Keratinocyte (primary cell): ENCODE measurements at regions not wholly inside any gene's neighbourhood (a gene's known extent, or its start where the extent isn't known, plus 50 kb on each side); places are given as distances from the start of the nearest gene placed in this dataset.

Experiments used
- DNase-seq: peaks from one replicate; pipeline ENCODE4 v3.0.0-alpha.2; 2011; ENCODE audit warnings: low read depth, missing footprints, low spot score
- FAIRE-seq: peaks from 2 replicates; lab custom pipeline; 2011; peaks lifted over from hg19 to GRCh38; lab: Jason Lieb, UNC
- H2AFZ ChIP-seq: 2 replicates; pipeline ENCODE4 v1.6.0; 2012; ENCODE audit warnings: low read length, control low read depth, inconsistent platforms; ENCODE audit not compliant: control insufficient read depth
- H3K27ac ChIP-seq: 2 replicates; pipeline ENCODE4 v1.5.1; 2011; ENCODE audit warnings: low read length; ENCODE audit not compliant: control insufficient read depth, insufficient read depth
- H3K27me3 ChIP-seq: 3 replicates; pipeline ENCODE4 v1.6.0; 2011; ENCODE audit warnings: low read length; ENCODE audit not compliant: control insufficient read depth, insufficient read depth; ENCODE audit errors: extremely low read depth
- H3K36me3 ChIP-seq, 2 experiments: 2 replicates in 1 of 2; 3 replicates in 1 of 2; pipeline ENCODE4 v1.5.1; 2011; ENCODE audit warnings: low read length in 2 of 2, mild to moderate bottlenecking in 1 of 2; ENCODE audit not compliant: control insufficient read depth in 2 of 2, insufficient read depth in 2 of 2; ENCODE audit errors: extremely low read depth in 1 of 2
- H3K4me1 ChIP-seq: 3 replicates; pipeline ENCODE4 v1.5.1; 2011; ENCODE audit warnings: low read length; ENCODE audit not compliant: control insufficient read depth, insufficient read depth; ENCODE audit errors: extremely low read depth
- H3K4me2 ChIP-seq: 3 replicates; pipeline ENCODE4 v1.6.0; 2011; ENCODE audit warnings: low read depth, low read length; ENCODE audit not compliant: control insufficient read depth, insufficient read depth; ENCODE audit errors: extremely low read depth
- H3K4me3 ChIP-seq, 3 experiments: fragments of 200-600 bp in 1 of 3; sonication (generic) in 1 of 3; 2 replicates in 2 of 3; 3 replicates in 1 of 3; pipeline ENCODE4 v1.5.1; 2011 to 2016; ENCODE audit warnings: low read length in 3 of 3, mild to moderate bottlenecking in 3 of 3, control low read depth in 2 of 3, inconsistent platforms in 1 of 3, low read depth in 1 of 3, mixed read lengths in 1 of 3, mixed run types in 1 of 3, moderate library complexity in 1 of 3; ENCODE audit not compliant: control insufficient read depth in 2 of 3, insufficient read depth in 2 of 3; ENCODE audit errors: extremely low read depth in 1 of 3
- H3K79me2 ChIP-seq: 2 replicates; pipeline ENCODE4 v1.6.0; 2012; ENCODE audit warnings: low read length; ENCODE audit not compliant: control insufficient read depth, insufficient read depth
- H3K9ac ChIP-seq: 3 replicates; pipeline ENCODE4 v1.6.0; 2011; ENCODE audit warnings: low read length; ENCODE audit not compliant: control insufficient read depth, insufficient read depth; ENCODE audit errors: extremely low read depth
- H3K9me1 ChIP-seq: 3 replicates; pipeline ENCODE4 v1.6.0; 2011; ENCODE audit warnings: low read length; ENCODE audit not compliant: control insufficient read depth, insufficient read depth; ENCODE audit errors: extremely low read depth
- H3K9me3 ChIP-seq: 2 replicates; pipeline ENCODE4 v1.5.1; 2012; ENCODE audit warnings: low read depth, low read length; ENCODE audit not compliant: control insufficient read depth
- H4K20me1 ChIP-seq: 3 replicates; pipeline ENCODE4 v1.6.0; 2011; ENCODE audit warnings: low read length; ENCODE audit not compliant: control insufficient read depth, insufficient read depth; ENCODE audit errors: extremely low read depth
- EZH2 ChIP-seq: IDR thresholded peaks from one replicate; pipeline ENCODE4 v1.6.1; 2012; ENCODE audit warnings: inconsistent platforms, mild to moderate bottlenecking, low read length, moderate library complexity
- dilution Hi-C: fragments of 300-500 bp; cut with MboI; formaldehyde crosslinking; loops from one replicate; pipeline ENCODE4 v1.7.0; 2020; ENCODE audit warnings: low sequenced_read_pairs; ENCODE audit not compliant: extremely low pct_ligation_motif_present
- TF ChIP-seq, protein P1 (sequence below), 3 experiments: IDR thresholded peaks in 1 of 3; conservative IDR thresholded peaks in 1 of 3; optimal IDR thresholded peaks in 1 of 3; 2 replicates in 2 of 3; 3 replicates in 1 of 3; pipeline versions ENCODE3 to v1.5.1; 2011; ENCODE audit warnings: low read length in 3 of 3, mild to moderate bottlenecking in 3 of 3, moderate library complexity in 2 of 3, control low read depth in 1 of 3, inconsistent platforms in 1 of 3; ENCODE audit not compliant: insufficient read depth in 2 of 3; ENCODE audit errors: extremely low read depth in 1 of 3

DNA sequence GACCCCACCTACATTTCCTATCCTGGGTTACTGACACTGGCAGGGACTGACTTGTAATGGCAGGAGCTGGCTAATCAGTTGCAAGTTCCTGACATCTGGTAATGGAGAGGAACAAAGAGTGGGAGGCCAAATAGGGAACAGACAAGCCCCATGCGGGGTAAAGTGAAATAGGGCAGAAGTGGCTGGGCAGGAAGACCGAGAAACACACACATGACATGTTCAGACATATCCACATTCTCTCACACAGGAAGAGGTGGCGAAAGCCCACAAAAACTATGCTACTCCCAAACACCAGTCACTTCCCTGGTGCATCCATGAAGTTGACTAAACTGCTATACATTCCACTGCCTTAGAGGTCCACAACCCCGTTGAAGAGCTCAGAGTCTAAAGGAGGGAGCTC lies 394.1 kb upstream of the TBL1XR1 start:
- no peak for TF ChIP-seq EZH2
- TF ChIP-seq, protein P1, sequence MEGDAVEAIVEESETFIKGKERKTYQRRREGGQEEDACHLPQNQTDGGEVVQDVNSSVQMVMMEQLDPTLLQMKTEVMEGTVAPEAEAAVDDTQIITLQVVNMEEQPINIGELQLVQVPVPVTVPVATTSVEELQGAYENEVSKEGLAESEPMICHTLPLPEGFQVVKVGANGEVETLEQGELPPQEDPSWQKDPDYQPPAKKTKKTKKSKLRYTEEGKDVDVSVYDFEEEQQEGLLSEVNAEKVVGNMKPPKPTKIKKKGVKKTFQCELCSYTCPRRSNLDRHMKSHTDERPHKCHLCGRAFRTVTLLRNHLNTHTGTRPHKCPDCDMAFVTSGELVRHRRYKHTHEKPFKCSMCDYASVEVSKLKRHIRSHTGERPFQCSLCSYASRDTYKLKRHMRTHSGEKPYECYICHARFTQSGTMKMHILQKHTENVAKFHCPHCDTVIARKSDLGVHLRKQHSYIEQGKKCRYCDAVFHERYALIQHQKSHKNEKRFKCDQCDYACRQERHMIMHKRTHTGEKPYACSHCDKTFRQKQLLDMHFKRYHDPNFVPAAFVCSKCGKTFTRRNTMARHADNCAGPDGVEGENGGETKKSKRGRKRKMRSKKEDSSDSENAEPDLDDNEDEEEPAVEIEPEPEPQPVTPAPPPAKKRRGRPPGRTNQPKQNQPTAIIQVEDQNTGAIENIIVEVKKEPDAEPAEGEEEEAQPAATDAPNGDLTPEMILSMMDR (optimal IDR thresholded peaks at IDR 0.05 in 1 of 3, IDR thresholded peaks at IDR 0.05 in 1 of 3, conservative IDR thresholded peaks at IDR 0.05 in 1 of 3; ENCODE audit: extremely low read depth in 1 of 3, insufficient read depth in 2 of 3, low read length in 3 of 3), result peak in 1 of 3 experiments; percentile 1
- Histone ChIP-seq H3K27me3 (no peaks in the 10 kb centered on the region), H3K4me2 (peak overlapping the region; percentile 79), H3K9me3 (peaks cover 2% of the 10 kb centered on the region), H4K20me1 (no peaks in the 10 kb centered on the region), H3K36me3 (no peaks in the 10 kb centered on the region), H3K79me2 (no peaks in the 10 kb centered on the region), H3K4me1 (peaks cover 49% of the 10 kb centered on the region), H3K9me1 (no peaks in the 10 kb centered on the region), H3K9ac (peak overlapping the region; percentile 55), H3K27ac (peak overlapping the region; percentile 86), H3K4me3 (no peak overlapping the region), H2AFZ (peak overlapping the region; percentile 49)
- dilution Hi-C loops, result no loop called here
- FAIRE-seq (peak; percentile 99), DNase-seq (peak; percentile 81)

DNA sequence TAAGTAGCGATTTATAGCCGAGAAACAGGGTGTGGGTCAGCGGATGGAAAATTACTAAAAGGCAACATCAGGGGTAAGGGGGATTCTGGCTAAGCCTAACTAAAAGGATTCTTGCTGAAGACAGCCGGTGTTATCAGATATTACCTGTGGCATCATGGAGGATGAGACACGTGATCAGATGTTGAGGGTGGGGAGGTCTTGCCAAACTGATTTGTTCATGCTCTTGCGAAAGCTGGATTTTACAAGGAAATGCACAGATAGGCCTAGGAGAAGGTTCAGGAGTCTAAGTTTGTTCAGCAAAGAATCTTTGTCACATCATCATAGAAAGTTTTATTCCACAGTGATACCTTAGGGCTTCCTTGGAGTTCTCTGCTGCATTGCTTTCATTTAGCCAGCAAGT lies 396.8 kb upstream of the TBL1XR1 start:
- Histone ChIP-seq H2AFZ (peak overlapping the region; percentile 37), H4K20me1 (no peaks in the 10 kb centered on the region), H3K4me1 (peaks cover 74% of the 10 kb centered on the region), H3K4me3 (no peak overlapping the region), H3K9me3 (no peaks in the 10 kb centered on the region), H3K79me2 (no peaks in the 10 kb centered on the region), H3K27me3 (no peaks in the 10 kb centered on the region), H3K4me2 (no peak overlapping the region), H3K9me1 (no peaks in the 10 kb centered on the region), H3K9ac (no peak overlapping the region), H3K36me3 (no peaks in the 10 kb centered on the region), H3K27ac (no peak overlapping the region)
- DNase-seq, result no peak
- dilution Hi-C loops, result no loop called here
- FAIRE-seq, result peak; percentile 48
- TF ChIP-seq EZH2, result no peak
- TF ChIP-seq, protein P1 (optimal IDR thresholded peaks at IDR 0.05 in 1 of 3, IDR thresholded peaks at IDR 0.05 in 1 of 3, conservative IDR thresholded peaks at IDR 0.05 in 1 of 3; ENCODE audit: extremely low read depth in 1 of 3, insufficient read depth in 2 of 3, low read length in 3 of 3), result no peak
